HG03025 (cell line): ENCODE measurements at regions not wholly inside any gene's neighbourhood (a gene's known extent, or its start where the extent isn't known, plus 50 kb on each side); places are given as distances from the start of the nearest gene placed in this dataset.

Experiments
- ATAC-seq: cut with Tn5 transposase; IDR thresholded peaks from one replicate; pipeline ENCODE4 v1.9.1; 2021; ENCODE audit warnings: mild to moderate bottlenecking, moderate library complexity; ENCODE audit not compliant: unreplicated experiment, low FRiP score

- ATAC-seq: no peak
Observed at GRCh38 chr12:87302126-87302745, 727.0 kb downstream of the C12orf50 start.

GRCh38 chr12:87290505-87290904 is 738.7 kb downstream of the C12orf50 start:
- ATAC-seq: no peak

- ATAC-seq: no peak
Observed at GRCh38 chr12:87283886-87284285, 745.3 kb downstream of the C12orf50 start.

- ATAC-seq: no peak
Observed at GRCh38 chr12:87283111-87283510, 746.1 kb downstream of the C12orf50 start.

- no peak for ATAC-seq
Observed at GRCh38 chr12:87280893-87281292, 748.3 kb downstream of the C12orf50 start.

- ATAC-seq: peak; percentile 85
Observed at GRCh38 chr12:87280356-87280755, 748.8 kb downstream of the C12orf50 start.

GRCh38 chr12:87274594-87275245 is 754.5 kb downstream of the C12orf50 start:
- ATAC-seq: no peak

- ATAC-seq: no peak
Observed at GRCh38 chr12:87272851-87273250, 756.4 kb downstream of the C12orf50 start.

- no peak for ATAC-seq
Observed at GRCh38 chr12:87270919-87271318, 758.3 kb downstream of the C12orf50 start.

- ATAC-seq: no peak
Observed at GRCh38 chr12:87266305-87266704, 762.9 kb downstream of the C12orf50 start.

GRCh38 chr12:87259391-87259790 is 769.8 kb downstream of the C12orf50 start:
- no peak for ATAC-seq

- no peak for ATAC-seq
Observed at GRCh38 chr12:87254381-87255030, 774.7 kb downstream of the C12orf50 start.

- no peak for ATAC-seq
Observed at GRCh38 chr12:87253157-87253556, 776.0 kb downstream of the C12orf50 start.

- no peak for ATAC-seq
Observed at GRCh38 chr12:87246726-87247125, 782.5 kb downstream of the C12orf50 start.

GRCh38 chr12:87238466-87238865 is 790.7 kb downstream of the C12orf50 start:
- no peak for ATAC-seq

GRCh38 chr12:87234898-87235297 is 794.3 kb downstream of the C12orf50 start:
- no peak for ATAC-seq

- no peak for ATAC-seq
Observed at GRCh38 chr12:87233671-87234070, 795.5 kb downstream of the C12orf50 start.

- ATAC-seq: no peak
Observed at GRCh38 chr12:87231818-87232217, 797.4 kb downstream of the C12orf50 start.

GRCh38 chr12:87230441-87230840 is 798.8 kb downstream of the C12orf50 start:
- no peak for ATAC-seq

GRCh38 chr12:87227162-87227561 is 802.0 kb downstream of the C12orf50 start:
- ATAC-seq: no peak

GRCh38 chr12:87217491-87217890 is 811.7 kb downstream of the C12orf50 start:
- no peak for ATAC-seq

- ATAC-seq: no peak
Observed at GRCh38 chr12:87216436-87216835, 812.8 kb downstream of the C12orf50 start.
